ENCODE measurements at regions not wholly inside any gene's neighbourhood (a gene's known extent, or its start where the extent isn't known, plus 50 kb on each side); places are given as distances from the start of the nearest gene placed in this dataset.

GRCh38 chr1:235025422-235025984 is 103.1 kb downstream of the TOMM20 start:
- no peak for DNase-seq

- DNase-seq = no peak
Observed at GRCh38 chr1:235024711-235025421, 103.8 kb downstream of the TOMM20 start.

DNA sequence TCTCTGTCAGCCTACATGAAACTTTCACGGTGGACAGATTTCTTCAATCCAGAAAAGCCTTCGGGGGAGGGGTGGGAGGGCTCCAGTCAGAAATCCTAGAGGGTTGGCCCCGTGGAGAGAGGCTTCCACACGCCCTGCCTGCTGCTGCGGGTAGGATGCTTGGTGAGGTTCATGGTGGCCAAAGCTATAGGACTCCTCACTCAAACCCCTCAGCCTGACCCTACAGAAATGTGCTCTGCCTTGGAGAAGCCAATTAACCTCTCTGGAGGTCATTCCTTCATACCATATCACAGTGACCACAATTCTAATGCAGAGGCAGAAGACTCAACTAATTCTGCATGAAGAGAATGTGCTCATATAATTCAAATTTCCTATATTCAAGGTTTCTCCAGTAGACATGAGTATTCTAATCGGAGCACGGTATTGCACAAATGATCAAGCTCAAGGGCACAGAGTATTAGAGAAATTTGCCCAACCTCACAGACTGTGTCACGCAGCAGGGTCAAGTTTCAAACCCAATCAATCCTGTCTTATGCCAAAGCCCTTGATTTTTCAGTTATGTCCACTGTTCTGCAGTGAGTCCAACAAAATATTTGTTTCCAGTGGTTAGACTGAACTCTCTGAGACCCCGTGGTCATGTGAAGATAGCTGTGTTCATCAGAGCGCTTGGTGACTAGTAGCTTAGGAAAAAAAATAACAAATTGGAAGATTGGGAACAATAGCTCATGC is 104.8 kb downstream of the TOMM20 start:
- no peak for DNase-seq

GRCh38 chr1:235022981-235023710 is 105.5 kb downstream of the TOMM20 start:
- no peak for DNase-seq

DNA sequence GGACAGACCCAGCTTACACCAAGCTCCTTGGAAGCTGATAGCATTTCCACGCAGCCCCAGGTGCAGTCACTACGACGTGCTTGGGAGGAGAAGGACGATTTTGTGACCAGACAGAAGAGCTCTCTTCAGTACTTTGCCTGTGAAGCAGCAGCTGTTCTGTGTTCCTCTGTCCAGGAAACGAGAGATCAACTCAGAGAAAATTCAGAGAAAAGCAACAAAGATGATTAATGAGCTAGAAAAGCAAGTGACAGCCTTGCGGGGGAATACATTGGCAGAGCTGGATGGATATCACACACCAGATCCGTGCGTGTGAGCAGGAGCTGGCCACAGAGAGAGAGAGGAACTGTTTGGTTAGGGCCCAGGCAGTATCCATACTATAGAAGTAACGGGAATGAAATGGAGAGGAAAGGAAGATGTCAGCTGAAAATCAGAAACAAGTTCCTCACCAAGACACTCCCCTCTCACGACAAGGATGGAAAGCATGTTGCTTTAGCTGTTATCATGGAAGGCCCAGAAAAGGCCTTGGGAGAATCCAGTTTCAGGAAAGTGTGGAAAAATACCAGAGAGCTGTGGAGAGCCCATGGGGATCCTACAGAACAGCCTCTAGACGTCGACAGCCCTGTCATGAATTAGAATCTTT is 106.2 kb downstream of the TOMM20 start:
- DNase-seq = no peak

- no peak for DNase-seq
Observed at GRCh38 chr1:235021815-235022214, 106.8 kb downstream of the TOMM20 start.

DNA sequence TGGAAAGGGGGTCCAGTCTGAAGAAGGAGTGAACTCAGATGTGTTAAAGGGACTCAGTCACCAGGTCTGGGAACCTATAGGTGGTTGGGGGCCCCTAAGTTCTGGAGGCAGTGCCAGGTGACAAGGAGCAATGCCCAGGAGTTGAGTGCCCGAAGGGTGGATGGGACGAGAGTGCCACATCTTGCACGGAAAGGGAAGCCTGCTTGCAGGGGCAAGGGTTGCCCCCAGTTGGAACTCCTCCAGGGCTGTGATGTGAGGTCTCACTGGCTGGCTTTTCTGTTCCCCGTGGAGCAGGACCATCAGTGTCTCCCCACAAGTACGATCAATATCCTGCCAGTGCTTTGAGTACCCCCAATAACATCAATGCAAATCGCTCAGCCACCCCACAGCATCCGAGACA is 107.3 kb downstream of the TOMM20 start:
- peak; percentile 53 for DNase-seq

- DNase-seq = peak; percentile 52
Observed at GRCh38 chr1:235019961-235020360, 108.7 kb downstream of the TOMM20 start.

DNA sequence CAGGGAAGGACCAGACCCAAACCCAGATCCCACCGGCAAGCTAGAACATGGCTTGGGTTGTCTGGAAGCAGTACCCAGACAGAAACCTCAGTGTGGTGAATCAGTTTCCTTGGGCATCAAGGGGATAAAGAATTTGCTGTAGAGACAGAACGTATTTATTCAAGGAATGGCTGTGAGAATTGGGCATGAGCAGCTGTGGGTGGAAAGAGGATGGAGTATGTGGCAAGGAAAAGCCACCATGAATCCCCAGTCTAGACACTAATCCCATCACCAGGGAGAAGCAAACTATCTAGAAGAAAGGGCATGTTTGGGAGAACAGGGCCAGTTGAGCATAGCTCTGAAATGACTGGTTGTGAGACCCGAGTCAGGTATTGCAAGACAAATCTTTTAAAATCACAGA is 109.2 kb downstream of the TOMM20 start:
- no peak for DNase-seq

GRCh38 chr1:235018720-235019444 is 109.8 kb downstream of the TOMM20 start:
- DNase-seq = peak; percentile 75

DNA sequence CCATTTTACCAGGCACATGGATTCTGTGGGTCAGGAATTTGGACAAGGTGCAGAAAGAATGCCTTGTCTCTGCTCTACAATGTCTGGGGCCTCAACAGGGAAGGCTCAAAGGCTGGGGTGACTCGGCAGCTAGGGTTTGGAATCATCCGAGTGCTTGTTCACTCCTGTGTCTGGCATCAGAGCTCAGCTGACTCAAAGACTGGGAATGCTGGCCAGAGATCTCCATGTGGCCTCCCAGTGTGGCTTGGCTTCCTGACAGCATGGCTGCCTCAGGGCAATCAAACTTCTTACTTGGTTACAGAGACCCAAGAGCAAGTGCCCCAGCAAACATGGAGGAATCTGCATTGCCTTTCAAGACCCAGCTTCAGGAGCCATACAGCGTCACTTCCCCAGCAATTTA is 110.5 kb downstream of the TOMM20 start:
- DNase-seq = peak; percentile 55

GRCh38 chr1:235017719-235018118 is 110.9 kb downstream of the TOMM20 start:
- DNase-seq = peak; percentile 41

GRCh38 chr1:235017191-235017590 is 111.4 kb downstream of the TOMM20 start:
- peak; percentile 41 for DNase-seq

DNA sequence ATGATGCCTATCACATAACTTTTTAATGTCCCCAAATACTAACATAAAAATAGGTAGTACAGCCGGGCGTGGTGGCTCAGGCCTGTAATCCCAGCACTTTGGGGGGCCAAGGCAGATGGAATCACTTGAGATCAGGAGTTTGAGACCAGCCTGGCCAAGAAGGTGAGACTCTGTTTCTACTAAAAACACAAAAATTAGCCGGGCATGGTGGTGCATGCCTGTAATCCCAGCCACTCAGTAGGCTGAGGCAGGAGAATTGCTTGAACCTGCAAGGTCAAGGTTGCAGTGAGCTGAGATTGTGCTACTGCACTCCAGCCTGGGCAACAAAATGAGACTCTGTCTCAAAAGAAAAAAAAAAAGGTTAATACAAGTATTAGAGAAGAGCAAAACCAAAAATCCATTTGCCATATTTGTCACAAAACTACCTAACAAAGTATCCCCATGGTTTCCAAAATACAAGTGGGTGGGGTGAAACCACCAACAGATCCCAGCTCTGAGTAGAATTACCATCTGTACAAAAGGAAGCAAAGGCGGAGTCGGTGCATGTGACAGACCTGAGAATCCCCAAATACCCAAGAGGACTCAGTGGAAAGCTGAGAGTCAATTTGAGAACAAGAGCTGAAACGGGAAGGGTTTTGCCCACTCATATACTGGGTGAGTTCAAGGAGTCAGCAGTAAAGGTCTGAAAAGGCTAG is 113.2 kb downstream of the TOMM20 start:
- peak; percentile 72 for DNase-seq

GRCh38 chr1:235014756-235015155 is 113.9 kb downstream of the TOMM20 start:
- peak; percentile 49 for DNase-seq

DNA sequence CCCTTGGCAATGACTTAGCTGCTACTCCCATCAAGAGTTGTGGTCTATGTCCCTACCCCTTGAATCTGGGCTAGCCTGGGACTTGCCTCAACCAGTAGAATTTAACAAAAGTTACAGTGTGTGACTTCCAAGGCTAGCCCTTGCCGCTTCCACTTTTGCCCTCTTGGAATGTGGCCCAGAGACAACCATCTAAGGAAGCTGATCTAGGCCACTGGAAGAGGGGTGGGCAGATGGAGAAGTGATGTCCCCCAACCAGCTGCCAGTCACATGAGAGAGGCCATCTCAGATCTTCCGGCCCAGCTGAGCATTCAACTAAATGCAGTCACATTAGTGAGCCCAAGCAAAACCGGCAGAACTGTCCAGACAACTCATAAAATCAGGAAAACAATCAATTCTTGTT is 115.1 kb downstream of the TOMM20 start:
- no peak for DNase-seq

DNA sequence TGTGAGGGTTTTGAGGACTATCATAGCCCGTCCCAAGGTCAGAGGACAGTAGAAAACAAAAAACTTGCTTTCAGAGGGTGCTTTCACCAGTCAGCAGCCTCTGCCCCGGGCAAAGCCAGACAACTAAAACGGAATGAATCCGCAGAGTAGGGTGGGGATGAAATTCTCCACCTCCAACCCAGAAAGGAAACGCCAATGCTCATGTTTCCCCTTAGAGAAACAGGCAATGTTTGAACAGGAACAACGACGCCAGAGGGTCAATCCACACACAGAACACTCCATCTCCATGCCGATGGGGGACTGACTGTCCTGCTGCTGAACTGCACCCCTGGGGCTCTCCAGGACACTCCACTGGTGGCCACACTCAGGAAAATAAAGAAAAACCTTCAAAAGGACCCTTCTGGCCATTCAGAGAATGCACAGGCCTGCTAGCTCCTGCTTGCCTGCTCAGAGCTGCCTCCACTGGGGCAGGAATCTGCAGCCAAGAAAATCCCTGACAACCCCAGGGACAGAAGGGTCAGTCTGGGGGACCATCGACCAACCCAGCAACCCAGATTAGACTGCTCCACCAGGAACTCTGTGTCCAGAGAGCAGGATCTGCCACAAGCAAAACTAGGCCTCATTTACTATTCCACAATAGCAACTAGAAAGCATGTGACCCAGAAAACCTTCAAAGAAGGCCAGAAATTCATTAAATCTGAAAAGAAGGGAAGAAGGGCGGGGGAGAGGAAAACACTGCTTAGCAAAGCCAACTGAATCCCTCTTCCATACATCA is 116.0 kb downstream of the TOMM20 start:
- DNase-seq = no peak

DNA sequence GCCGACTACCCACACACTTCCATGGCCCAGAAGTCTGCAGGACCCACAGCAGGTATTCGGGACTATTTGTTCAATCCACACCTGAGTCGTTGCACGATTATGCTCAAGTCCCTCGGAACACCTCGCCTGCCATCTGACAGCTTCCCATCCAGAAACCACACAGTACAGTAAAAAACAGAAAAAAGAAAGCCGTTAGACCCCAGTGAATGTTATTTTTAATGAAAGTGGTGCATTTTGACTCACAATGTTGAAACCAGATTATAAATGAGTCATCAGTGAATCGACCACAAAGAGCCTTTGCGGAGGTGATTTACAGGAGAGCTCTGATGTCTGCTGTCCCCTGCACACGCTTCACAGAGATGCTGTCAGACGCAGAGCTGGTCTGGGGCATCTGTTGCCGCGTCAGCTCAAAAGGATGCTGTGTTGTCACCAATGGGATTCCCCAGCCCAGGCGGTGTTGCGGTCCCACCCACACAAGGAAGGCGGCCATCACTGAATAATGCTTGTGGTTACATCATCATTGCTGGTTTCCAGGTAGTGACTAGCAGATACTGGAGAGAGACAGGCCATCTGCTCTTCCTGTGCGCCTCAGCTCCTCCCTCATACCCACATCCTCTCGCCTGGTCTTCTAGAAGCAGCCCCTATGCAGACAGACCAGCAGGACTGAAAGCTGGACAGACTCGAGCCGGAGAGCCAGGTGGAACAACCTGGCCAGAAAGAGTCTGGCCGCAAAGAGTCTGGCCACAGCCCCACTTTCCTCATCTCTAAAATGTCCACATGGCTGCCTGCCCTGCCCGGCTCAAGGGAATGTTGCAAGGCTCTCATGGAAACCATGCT is 116.8 kb downstream of the TOMM20 start:
- peak; percentile 91 for DNase-seq

- peak; percentile 84 for DNase-seq
Observed at GRCh38 chr1:235011064-235011598, 117.5 kb downstream of the TOMM20 start.
